GM23338 (cell line): ENCODE measurements at regions not wholly inside any gene's neighbourhood (a gene's known extent, or its start where the extent isn't known, plus 50 kb on each side); places are given as distances from the start of the nearest gene placed in this dataset.

Source experiments
- ATAC-seq: fragments of 200-7000 bp; cut with Tn5 transposase; 3 replicates; pipeline ENCODE4 v1.9.1; 2020
- DNase-seq: peaks from one replicate; pipeline ENCODE4 v3.0.0-alpha.2; 2015; ENCODE audit warnings: low spot score
- H2AFZ ChIP-seq: fragments of 200-600 bp; sonication (generic); 2 replicates; pipeline ENCODE4 v1.8.0; 2016; ENCODE audit warnings: antibody characterized with exemption, mild to moderate bottlenecking, moderate library complexity
- H3F3A ChIP-seq: fragments of 200-600 bp; sonication (generic); replicated peaks from 2 replicates; pipeline ENCODE4 v1.8.0; 2017; ENCODE audit warnings: antibody characterized with exemption, mixed run types, low read depth
- H3K27ac ChIP-seq: fragments of 200-600 bp; sonication (generic); 2 replicates; pipeline ENCODE4 v1.6.1; 2016; ENCODE audit warnings: low read depth
- H3K27me3 ChIP-seq: fragments of 200-600 bp; sonication (generic); 2 replicates; pipeline ENCODE4 v1.8.0; 2016; ENCODE audit warnings: mild to moderate bottlenecking, mixed run types, moderate library complexity; ENCODE audit not compliant: insufficient read depth
- H3K36me3 ChIP-seq: fragments of 200-600 bp; sonication (generic); 2 replicates; pipeline ENCODE4 v1.8.0; 2016; ENCODE audit warnings: mild to moderate bottlenecking; ENCODE audit not compliant: insufficient read depth
- H3K4me1 ChIP-seq: fragments of 200-600 bp; sonication (generic); 2 replicates; pipeline ENCODE4 v1.8.0; 2016; ENCODE audit warnings: mild to moderate bottlenecking, moderate library complexity; ENCODE audit not compliant: insufficient read depth
- H3K4me2 ChIP-seq: fragments of 200-600 bp; sonication (generic); 2 replicates; pipeline ENCODE4 v1.7.1; 2017; ENCODE audit warnings: mixed run types
- H3K4me3 ChIP-seq: fragments of 200-600 bp; sonication (generic); 2 replicates; pipeline ENCODE4 v1.6.1; 2016; ENCODE audit warnings: mixed run types
- H3K79me2 ChIP-seq: fragments of 200-600 bp; sonication (generic); replicated peaks from 2 replicates; pipeline ENCODE4 v1.8.0; 2017; ENCODE audit warnings: mild to moderate bottlenecking; ENCODE audit not compliant: insufficient read depth
- H3K9me2 ChIP-seq: fragments of 200-600 bp; sonication (generic); 2 replicates; pipeline ENCODE4 v1.8.0; 2017; ENCODE audit not compliant: insufficient read depth
- H4K20me1 ChIP-seq: fragments of 200-600 bp; sonication (generic); replicated peaks from 2 replicates; pipeline ENCODE4 v1.8.0; 2017; ENCODE audit warnings: mild to moderate bottlenecking; ENCODE audit not compliant: insufficient read depth
- H3K27ac Mint-ChIP-seq: 2 replicates; pipeline ENCODE4 v1.8.0; 2020; ENCODE audit warnings: inconsistent platforms, mild to moderate bottlenecking, moderate library complexity, mixed read lengths
- H3K27me3 Mint-ChIP-seq: 3 replicates; pipeline ENCODE4 v1.8.0; 2022; ENCODE audit warnings: low read depth, mild to moderate bottlenecking, moderate library complexity, mixed read lengths, inconsistent platforms; ENCODE audit not compliant: insufficient read depth, poor library complexity
- H3K36me3 Mint-ChIP-seq: 3 replicates; pipeline ENCODE4 v1.8.0; 2021; ENCODE audit warnings: low read depth, mild to moderate bottlenecking, inconsistent platforms, moderate library complexity, mixed read lengths
- H3K4me1 Mint-ChIP-seq: 3 replicates; pipeline ENCODE4 v1.8.0; 2020; ENCODE audit warnings: mild to moderate bottlenecking, inconsistent platforms, mixed read lengths
- H3K4me3 Mint-ChIP-seq: 3 replicates; pipeline ENCODE4 v1.8.0; 2021; ENCODE audit warnings: moderate library complexity, mild to moderate bottlenecking, inconsistent platforms, mixed read lengths
- H3K9me3 Mint-ChIP-seq: 3 replicates; pipeline ENCODE4 v1.8.0; 2020; ENCODE audit warnings: moderate library complexity, mild to moderate bottlenecking, inconsistent platforms, mixed read lengths
- CTCF ChIP-seq, 2 experiments: fragments of 200-600 bp in 1 of 2; sonication (generic) in 1 of 2; conservative IDR thresholded peaks; 2 replicates each; pipeline versions ENCODE4 v1.5.1 to v1.6.1; 2016 to 2017; ENCODE audit warnings: antibody characterized with exemption in 2 of 2, low read depth in 2 of 2, mild to moderate bottlenecking in 2 of 2, moderate library complexity in 1 of 2
- EZH2phosphoT487 ChIP-seq: fragments of 200-600 bp; sonication (generic); IDR thresholded peaks from one replicate; pipeline ENCODE4 v1.8.1; 2018; ENCODE audit warnings: antibody characterized with exemption; ENCODE audit not compliant: unreplicated experiment
- JUNB ChIP-seq: IDR thresholded peaks from one replicate; pipeline ENCODE4 v1.6.1; 2016; ENCODE audit warnings: antibody characterized with exemption; ENCODE audit not compliant: unreplicated experiment
- NANOG ChIP-seq: IDR thresholded peaks from 2 replicates; pipeline ENCODE4 v1.6.1; 2016; ENCODE audit warnings: antibody characterized with exemption, borderline replicate concordance
- POLR2AphosphoS5 ChIP-seq: IDR thresholded peaks from 2 replicates; pipeline ENCODE4 v1.6.1; 2016; ENCODE audit warnings: antibody characterized with exemption, low read depth
- REST ChIP-seq: IDR thresholded peaks from one replicate; pipeline ENCODE4 v1.6.1; 2018; ENCODE audit warnings: antibody characterized with exemption; ENCODE audit not compliant: unreplicated experiment
- ZNF462 ChIP-seq: fragments of 250-450 bp; sonication (Bioruptor Pico); IDR thresholded peaks from 2 replicates; pipeline ENCODE4 v1.5.0; 2020; ENCODE audit warnings: mild to moderate bottlenecking, moderate library complexity

GRCh38 chr1:218882454-218882853 is 291.2 kb upstream of the LYPLAL1 start:
- H3K4me3 ChIP-seq, result no peak overlapping the region
- Mint-ChIP-seq H3K36me3 (no peaks in the 10 kb centered on the region), H3K4me1 (peaks cover 6% of the 10 kb centered on the region; the same call in 2 of the 3 replicates), H3K9me3 (no peaks in the 10 kb centered on the region), H3K4me3 (no peak overlapping the region), H3K27ac (no peak overlapping the region), H3K27me3 (peaks cover 2% of the 10 kb centered on the region)
- H3K4me2 ChIP-seq, result no peak overlapping the region
- ATAC-seq, result no peak
- no peaks in the 10 kb centered on the region for H3K4me1 ChIP-seq
- no peaks in the 10 kb centered on the region for H3K36me3 ChIP-seq
- no peak overlapping the region for H2AFZ ChIP-seq
- no peaks in the 10 kb centered on the region for H3F3A ChIP-seq
- no peaks in the 10 kb centered on the region for H3K9me2 ChIP-seq
- no peaks in the 10 kb centered on the region for H4K20me1 ChIP-seq
- H3K79me2 ChIP-seq, result no peaks in the 10 kb centered on the region
- H3K27ac ChIP-seq, result no peak overlapping the region
- TF ChIP-seq ZNF462 (CRISPR knock-in tag), result no peak
- TF ChIP-seq CTCF (conservative IDR thresholded peaks at IDR 0.05; ENCODE audit: low read depth in 2 of 2), result no peak
- TF ChIP-seq NANOG, result no peak
- TF ChIP-seq EZH2phosphoT487, result no peak
- TF ChIP-seq POLR2AphosphoS5, result no peak
- no peak for TF ChIP-seq REST
- TF ChIP-seq JUNB, result no peak
- no peaks in the 10 kb centered on the region for H3K27me3 ChIP-seq
- no peak for DNase-seq
